ENCODE measurements at regions not wholly inside any gene's neighbourhood (a gene's known extent, or its start where the extent isn't known, plus 50 kb on each side); places are given as distances from the start of the nearest gene placed in this dataset.
"Not testable (repeated sequence)": the region's sequence is repeated elsewhere in the genome, so short reads cannot be mapped to it uniquely, and the experiment has no call there.

GRCh38 chr9:38253200-38253599 is 139.3 kb upstream of the ALDH1B1 start:
- no peak for DNase-seq

- no peak for DNase-seq
Measured at GRCh38 chr9:38251036-38251860, 141.3 kb upstream of the ALDH1B1 start.

DNA sequence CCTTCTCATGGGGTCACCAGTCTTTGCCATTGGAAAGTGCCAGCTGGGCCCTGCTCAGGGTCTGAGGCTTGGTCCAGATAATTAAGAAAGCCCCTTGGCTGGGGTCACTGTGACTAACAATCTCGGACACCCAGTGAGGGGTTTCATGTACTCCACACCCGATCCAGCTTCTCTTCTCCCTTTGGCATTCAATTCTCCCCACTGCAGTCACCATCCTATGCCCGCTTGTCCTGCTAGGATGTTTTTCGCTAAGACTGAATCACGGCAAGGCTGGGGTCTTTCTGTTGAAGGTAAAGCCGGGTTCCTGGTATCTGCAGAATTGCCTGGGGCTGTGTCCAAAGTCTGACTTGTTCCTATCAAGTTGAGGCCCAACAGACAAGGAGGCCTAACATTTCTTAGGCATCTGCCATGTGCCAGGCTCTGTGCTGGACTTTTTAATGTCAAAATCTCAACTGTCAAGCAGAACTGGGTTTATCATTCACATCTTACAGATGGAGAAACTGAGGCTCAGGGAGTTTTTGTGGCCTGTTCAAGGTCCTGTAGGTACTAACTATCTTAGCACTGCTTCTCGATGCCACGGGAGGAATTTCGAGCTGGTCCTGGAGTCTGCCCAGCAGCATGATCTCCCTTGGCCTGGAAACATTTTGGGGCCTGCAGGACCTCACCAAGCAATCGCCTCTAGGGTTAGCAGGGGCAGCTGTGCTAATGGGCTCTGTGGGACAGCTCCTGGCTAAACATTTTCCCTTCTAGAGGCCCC is 142.0 kb upstream of the ALDH1B1 start:
- no peak for DNase-seq

DNA sequence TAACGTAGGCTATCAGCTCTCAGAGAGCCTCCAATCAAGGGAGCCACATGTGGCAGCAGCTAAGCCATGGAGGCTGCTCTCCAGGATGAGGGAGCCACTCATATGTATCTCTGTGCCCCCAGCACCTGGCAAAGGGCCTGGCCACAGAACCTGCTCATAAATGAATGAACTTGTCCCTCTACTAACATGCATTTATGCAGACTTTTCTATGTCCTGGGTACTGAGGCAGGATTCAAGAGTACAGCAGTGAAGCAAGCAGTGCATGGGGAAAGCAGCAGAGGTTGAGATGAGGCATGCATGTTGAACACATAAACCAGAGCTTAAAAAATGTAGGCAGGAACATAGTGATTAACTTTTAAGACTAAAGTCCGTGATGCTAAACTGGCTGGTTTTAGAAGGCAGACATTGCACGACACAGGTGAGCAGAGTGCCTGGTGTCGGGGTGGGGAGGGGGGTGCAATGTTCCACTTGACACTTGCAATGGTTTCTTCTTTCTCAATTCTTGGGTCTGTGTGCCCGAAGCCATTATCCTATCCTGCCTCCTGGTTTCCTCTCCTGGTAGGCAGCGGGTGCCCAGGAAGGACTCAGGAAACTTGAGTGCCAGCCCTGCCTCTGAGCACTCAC is 142.8 kb upstream of the ALDH1B1 start:
- DNase-seq, result no peak

GRCh38 chr9:38249049-38249448 is 143.5 kb upstream of the ALDH1B1 start:
- no peak for DNase-seq

DNA sequence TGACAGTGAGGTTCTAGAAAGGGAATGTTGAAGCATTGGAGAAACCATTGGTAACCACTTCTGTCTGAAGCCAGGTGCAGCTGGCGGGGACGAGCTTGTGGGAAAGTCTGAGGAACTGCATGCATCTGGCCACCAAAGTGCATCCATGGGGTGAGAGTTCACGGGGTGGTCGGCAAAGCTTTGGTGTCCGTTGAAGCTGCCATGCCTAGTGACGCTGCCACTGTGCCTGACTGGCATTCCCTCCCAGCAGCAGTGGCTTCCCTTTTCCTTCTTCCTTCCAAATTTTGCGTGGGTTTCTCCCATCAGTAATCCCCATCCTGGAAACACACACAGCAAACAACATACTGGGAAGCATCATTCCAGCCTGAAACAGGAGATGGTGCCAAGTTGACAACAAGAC is 145.7 kb upstream of the ALDH1B1 start:
- DNase-seq, result no peak

DNA sequence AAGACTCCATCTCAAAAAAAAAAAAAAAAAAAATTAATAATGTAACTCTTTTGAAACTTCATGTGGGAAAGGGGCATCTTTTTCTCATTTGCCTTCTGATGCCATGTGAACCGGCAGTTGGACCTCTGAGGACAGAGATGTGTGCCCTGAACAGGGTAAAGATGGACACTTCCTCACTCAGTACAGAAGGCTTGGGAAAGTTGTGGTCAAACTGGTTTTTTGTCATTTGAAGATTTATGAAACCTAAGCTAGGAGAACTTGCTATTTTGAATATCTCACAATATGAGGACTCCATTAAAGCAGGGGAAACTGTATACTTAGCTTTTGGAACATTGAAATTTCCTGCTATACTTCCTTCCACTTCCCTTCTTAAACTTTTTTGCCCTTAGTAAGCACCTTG is 147.5 kb upstream of the ALDH1B1 start:
- peak; percentile 20 for DNase-seq

DNA sequence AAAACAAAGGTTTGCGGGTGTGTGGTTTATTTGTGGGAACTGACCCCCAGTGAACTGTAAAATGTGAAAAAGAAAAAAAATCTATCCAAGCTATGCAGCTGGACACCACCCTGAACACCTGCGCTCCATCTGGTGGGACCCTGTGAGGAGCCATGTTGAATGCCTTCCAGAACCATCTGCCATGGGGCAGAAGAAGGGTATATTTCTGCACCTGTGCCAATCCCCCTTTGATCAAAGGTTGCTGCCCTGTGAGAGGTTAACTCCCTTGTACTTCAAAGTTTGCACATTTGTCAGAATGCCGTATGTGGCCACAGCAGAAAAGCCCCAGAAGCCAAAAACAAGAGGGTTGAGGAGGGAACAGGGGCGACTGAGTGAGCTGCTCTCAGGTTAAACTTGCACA is 148.5 kb upstream of the ALDH1B1 start:
- DNase-seq, result no peak

DNA sequence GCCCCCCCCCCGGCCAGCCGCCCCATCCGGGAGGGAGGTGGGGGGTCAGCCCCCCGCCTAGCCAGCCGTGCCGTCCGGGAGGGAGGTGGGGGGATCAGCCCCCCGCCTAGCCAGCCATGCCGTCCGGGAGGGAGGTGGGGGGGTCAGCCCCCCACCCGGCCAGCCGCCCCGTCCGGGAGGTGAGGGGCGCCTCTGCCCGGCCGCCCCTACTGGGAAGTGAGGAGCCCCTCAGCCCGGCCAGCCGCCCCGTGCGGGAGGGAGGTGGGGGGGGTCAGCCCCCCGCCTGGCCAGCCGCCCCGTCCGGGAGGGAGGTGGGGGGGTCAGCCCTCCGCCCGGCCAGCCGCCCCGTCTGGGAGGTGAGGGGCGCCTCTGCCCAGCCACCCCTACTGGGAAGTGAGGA is 150.4 kb upstream of the ALDH1B1 start:
- DNase-seq, result not testable (repeated sequence)

GRCh38 chr9:38240051-38240450 is 152.5 kb upstream of the ALDH1B1 start:
- no peak for DNase-seq

DNA sequence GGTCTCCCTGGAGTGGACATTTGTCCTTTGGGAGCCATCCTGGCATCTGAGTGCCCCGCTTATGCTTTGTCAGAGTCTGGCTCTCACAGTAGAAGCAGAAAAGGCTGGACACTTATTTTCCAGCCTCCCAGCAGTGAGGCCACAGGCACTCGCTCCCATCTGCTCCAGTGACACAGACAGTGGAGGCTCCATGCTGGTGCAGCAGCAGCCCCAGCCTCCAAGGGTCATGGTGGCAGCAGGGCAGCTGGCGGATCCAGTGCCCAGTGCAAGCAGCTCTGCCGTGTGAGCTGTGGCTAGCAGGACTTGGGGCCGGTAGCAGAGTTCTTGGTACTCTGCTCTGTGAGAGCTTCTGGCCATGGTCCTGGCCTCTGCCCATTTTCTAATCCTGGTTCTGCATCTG is 157.3 kb upstream of the ALDH1B1 start:
- no peak for DNase-seq

GRCh38 chr9:38234479-38235170 is 157.9 kb upstream of the ALDH1B1 start:
- no peak for DNase-seq

- no peak for DNase-seq
Measured at GRCh38 chr9:38233796-38234355, 158.6 kb upstream of the ALDH1B1 start.

GRCh38 chr9:38233343-38233742 is 159.2 kb upstream of the ALDH1B1 start:
- DNase-seq, result peak; percentile 57

DNA sequence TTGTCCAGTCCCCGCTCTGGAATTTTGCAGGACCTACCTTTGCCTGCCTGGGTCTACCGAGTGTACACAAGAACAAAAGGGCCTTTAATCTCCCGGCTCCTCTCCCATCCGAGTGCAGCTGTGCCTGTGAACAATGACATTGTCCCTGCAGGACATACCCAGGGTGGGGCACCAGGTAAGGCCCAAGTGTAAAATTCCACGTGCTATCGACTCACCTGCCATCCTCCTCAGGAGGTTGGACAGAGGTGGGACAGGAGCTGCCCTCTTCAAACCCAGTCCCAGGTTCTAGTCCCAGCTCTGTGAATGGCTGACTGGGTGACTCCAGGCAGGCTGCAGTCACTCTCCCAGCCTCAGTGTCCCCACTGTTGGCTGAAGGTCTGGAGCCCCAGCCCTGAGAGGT is 159.6 kb upstream of the ALDH1B1 start:
- peak; percentile 40 for DNase-seq

DNA sequence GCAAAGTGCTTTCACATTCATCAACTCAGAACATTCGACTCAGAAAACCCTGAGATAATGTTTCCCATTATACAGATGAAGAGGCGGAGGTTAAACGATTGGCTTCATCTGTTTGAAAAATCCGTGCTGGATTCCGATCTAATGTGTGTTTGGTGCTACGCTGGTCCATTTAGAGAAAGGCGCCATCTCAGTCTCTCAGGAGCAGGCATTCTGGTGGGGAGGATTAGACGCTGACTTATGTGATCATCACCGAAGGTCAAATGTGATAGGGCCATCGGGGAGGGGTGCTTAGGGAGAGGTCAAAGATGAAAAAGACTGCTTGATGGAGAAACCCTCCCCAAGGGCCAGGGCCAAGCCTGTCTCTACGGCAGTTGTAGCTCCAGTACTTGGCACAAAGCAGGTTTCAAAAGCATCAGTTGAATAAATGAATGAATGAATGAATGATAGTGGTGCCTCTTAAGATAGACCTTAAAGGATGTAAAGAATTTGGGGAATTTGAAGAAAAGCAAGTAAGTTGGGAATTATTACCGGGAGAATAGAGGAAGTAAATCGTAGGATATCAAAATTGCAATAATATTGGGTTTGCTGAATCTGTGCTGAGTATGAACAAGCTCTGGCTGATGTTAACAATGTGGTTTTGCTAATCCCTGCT is 160.6 kb upstream of the SHB start:
- DNase-seq, result no peak

GRCh38 chr9:38229104-38229500 is 160.1 kb upstream of the SHB start:
- DNase-seq, result no peak

- DNase-seq, result no peak
Measured at GRCh38 chr9:38228331-38229103, 159.5 kb upstream of the SHB start.

GRCh38 chr9:38227656-38228055 is 158.6 kb upstream of the SHB start:
- DNase-seq, result peak; percentile 73

DNA sequence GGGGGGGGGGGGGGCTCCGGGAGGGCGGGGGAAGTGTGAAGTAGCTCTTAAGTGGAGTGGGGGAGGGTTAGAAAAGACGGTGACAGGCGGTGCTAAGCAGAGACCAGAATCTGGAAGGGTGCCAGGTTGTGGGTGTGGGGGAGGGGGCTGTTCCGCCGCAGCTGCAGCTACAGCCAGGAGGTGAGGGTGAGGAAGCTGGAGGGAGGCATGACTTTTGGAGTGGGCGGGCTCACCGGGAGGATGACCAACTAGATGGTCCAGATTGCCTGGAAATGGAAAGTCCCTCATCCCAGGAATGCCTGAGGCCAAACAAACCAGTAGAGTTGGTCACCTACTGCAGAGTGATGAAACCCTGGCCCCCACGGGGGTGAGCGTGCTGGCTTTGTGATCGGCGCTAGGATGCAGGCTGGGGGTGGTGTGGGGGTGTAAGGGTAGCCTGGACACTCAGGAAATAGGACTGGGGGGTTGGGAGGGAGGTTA is 158.1 kb upstream of the SHB start:
- DNase-seq, result peak; percentile 97

- DNase-seq, result peak; percentile 87
Measured at GRCh38 chr9:38226491-38226951, 157.5 kb upstream of the SHB start.
